SU-DHL-6 (cell line): ENCODE measurements at regions not wholly inside any gene's neighbourhood (a gene's known extent, or its start where the extent isn't known, plus 50 kb on each side); places are given as distances from the start of the nearest gene placed in this dataset.

Experiments
- H2AFZ ChIP-seq: fragments of 200-600 bp; sonication (generic); 2 replicates; pipeline ENCODE4 v1.6.1; 2014; ENCODE audit warnings: low read depth, mild to moderate bottlenecking, moderate library complexity, mixed read lengths, antibody characterized with exemption, low read length; ENCODE audit not compliant: severe bottlenecking
- H3F3A ChIP-seq: fragments of 200-600 bp; shearing (Covaris generic); 2 replicates; pipeline ENCODE4 v1.6.0; 2016; ENCODE audit warnings: antibody characterized with exemption, mild to moderate bottlenecking; ENCODE audit not compliant: insufficient read depth
- H3K27ac ChIP-seq: fragments of 200-600 bp; sonication (generic); 2 replicates; pipeline ENCODE4 v1.5.1; 2016; ENCODE audit warnings: low read depth, mild to moderate bottlenecking, low read length, moderate library complexity, mixed read lengths
- H3K27me3 ChIP-seq: fragments of 200-600 bp; sonication (generic), shearing (Covaris generic); 2 replicates; pipeline ENCODE4 v1.6.0; 2014; ENCODE audit warnings: mild to moderate bottlenecking, low read length
- H3K36me3 ChIP-seq: fragments of 200-600 bp; sonication (generic); 2 replicates; pipeline ENCODE4 v1.6.1; 2014; ENCODE audit warnings: mild to moderate bottlenecking, low read length, mixed read lengths
- H3K4me2 ChIP-seq: fragments of 300-600, 200-600 bp; shearing (Covaris generic), sonication (generic); 2 replicates; pipeline ENCODE4 v1.6.0; 2014; ENCODE audit warnings: low read length, low read depth, mild to moderate bottlenecking; ENCODE audit not compliant: poor library complexity, severe bottlenecking
- H3K4me3 ChIP-seq: fragments of 200-600 bp; sonication (generic); 2 replicates; pipeline ENCODE4 v1.5.1; 2014; ENCODE audit warnings: antibody characterized with exemption, low read length, mild to moderate bottlenecking, mixed read lengths; ENCODE audit not compliant: insufficient read depth, poor library complexity, severe bottlenecking
- H3K79me2 ChIP-seq: fragments of 200-600 bp; sonication (generic); 2 replicates; pipeline ENCODE4 v1.6.1; 2014; ENCODE audit warnings: mild to moderate bottlenecking, low read length, moderate library complexity; ENCODE audit not compliant: insufficient read depth
- H3K9ac ChIP-seq: fragments of 200-600 bp; sonication (generic); 2 replicates; pipeline ENCODE4 v1.7.0; 2014; ENCODE audit warnings: mild to moderate bottlenecking, low read length
- H3K9me2 ChIP-seq: fragments of 200-600 bp; sonication (generic); replicated peaks from 2 replicates; pipeline ENCODE4 v1.6.1; 2014; ENCODE audit warnings: low read length; ENCODE audit not compliant: insufficient read depth
- H3K9me3 ChIP-seq: fragments of 200-600 bp; sonication (generic); 2 replicates; pipeline ENCODE4 v1.6.1; 2014; ENCODE audit warnings: low read length, mixed read lengths; ENCODE audit not compliant: insufficient read depth
- H4K20me1 ChIP-seq: fragments of 200-600 bp; sonication (generic); 2 replicates; pipeline ENCODE4 v1.6.1; 2014; ENCODE audit warnings: low read depth, mild to moderate bottlenecking, antibody characterized with exemption, low read length, moderate library complexity, mixed read lengths
- EZH2phosphoT487 ChIP-seq: fragments of 200-600 bp; sonication (generic), shearing (Covaris generic); conservative IDR thresholded peaks from 2 replicates; pipeline ENCODE4 v1.6.1; 2018; ENCODE audit warnings: mild to moderate bottlenecking, antibody characterized with exemption, low read length, moderate library complexity, mixed read lengths
- TF ChIP-seq, protein P1 (sequence below): fragments of 200-600 bp; sonication (generic); IDR thresholded peaks from one replicate; pipeline ENCODE4 v1.5.1; 2017; ENCODE audit warnings: antibody characterized with exemption, mild to moderate bottlenecking, low read length, moderate library complexity; ENCODE audit not compliant: insufficient read depth, poor library complexity, severe bottlenecking

DNA sequence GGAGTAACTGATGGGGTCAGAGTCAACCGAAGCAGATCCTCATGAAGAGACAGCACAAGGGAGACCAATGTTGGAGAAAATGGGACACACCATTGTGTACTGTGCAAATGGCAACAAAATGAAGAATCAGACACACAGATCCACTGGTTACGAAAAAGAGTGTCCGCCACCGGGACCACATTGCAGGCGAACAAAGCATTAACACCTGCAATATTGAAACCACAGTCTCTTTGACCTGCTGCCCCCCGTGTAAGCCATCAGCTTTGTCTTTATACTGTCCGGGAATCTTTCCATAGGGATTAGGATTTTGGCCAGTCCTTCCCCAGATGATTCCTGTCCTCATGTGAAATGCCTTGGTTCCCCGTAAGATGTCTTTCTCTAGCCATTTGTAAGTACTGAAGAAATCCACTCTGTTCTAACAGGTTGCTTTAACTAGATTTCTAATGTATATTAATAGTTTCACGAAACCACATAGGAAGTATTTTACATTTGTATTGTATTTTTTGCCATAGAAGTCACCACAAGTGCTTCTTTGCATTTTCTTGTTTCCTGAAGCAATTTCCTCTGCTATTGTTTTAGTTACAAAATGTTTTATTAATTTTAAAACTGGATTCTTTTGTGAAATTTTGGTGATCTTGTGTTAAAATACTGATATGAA is 140.8 kb upstream of the NFE2L3 start:
- Histone ChIP-seq H3K27ac (peak overlapping the region; percentile 58), H4K20me1 (no peaks in the 10 kb centered on the region), H3K79me2 (no peaks in the 10 kb centered on the region), H3K27me3 (no peaks in the 10 kb centered on the region), H3F3A (no peaks in the 10 kb centered on the region), H3K4me3 (peak overlapping the region; percentile 17), H3K9me3 (peaks cover 4% of the 10 kb centered on the region; the same call in 1 of the 2 replicates), H3K9ac (peak overlapping the region; percentile 18; the same call in 1 of the 2 replicates), H2AFZ (no peak overlapping the region), H3K36me3 (no peaks in the 10 kb centered on the region), H3K4me2 (peak overlapping the region; percentile 68), H3K9me2 (no peaks in the 10 kb centered on the region)
- TF ChIP-seq EZH2phosphoT487: no peak
- TF ChIP-seq, protein P1, sequence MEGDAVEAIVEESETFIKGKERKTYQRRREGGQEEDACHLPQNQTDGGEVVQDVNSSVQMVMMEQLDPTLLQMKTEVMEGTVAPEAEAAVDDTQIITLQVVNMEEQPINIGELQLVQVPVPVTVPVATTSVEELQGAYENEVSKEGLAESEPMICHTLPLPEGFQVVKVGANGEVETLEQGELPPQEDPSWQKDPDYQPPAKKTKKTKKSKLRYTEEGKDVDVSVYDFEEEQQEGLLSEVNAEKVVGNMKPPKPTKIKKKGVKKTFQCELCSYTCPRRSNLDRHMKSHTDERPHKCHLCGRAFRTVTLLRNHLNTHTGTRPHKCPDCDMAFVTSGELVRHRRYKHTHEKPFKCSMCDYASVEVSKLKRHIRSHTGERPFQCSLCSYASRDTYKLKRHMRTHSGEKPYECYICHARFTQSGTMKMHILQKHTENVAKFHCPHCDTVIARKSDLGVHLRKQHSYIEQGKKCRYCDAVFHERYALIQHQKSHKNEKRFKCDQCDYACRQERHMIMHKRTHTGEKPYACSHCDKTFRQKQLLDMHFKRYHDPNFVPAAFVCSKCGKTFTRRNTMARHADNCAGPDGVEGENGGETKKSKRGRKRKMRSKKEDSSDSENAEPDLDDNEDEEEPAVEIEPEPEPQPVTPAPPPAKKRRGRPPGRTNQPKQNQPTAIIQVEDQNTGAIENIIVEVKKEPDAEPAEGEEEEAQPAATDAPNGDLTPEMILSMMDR: no peak

DNA sequence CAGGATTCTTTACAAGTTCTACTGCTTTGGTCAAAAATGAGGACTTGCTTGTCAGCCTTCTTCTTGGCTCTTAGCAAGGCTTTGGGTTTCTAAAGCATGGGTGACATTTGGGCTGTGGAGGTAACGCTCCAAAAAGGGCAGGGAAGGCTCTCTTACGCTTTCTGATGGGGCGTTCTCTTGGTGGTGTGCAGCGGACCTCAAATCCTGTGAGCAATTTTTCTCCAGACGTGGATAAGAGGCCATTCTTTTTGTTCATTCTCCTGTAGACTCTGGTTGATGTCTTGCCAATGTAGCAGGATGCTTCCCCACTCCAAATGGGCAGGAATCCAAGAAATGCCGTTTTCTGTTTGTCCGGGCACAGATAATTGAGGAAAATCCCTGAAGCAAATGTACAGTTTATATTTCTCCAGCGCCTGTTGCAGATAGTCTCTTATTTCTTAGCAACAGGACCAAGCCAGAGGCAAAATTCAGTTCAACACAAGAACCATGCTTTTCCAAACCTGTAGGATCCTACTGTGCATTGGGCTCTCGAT is 138.4 kb upstream of the NFE2L3 start:
- Histone ChIP-seq H3K27me3 (no peaks in the 10 kb centered on the region), H3K9ac (no peak overlapping the region), H3K79me2 (no peaks in the 10 kb centered on the region), H3K36me3 (no peaks in the 10 kb centered on the region), H3K9me3 (peaks cover 8% of the 10 kb centered on the region; the same call in 1 of the 2 replicates), H3K4me2 (peak overlapping the region; percentile 35), H2AFZ (no peak overlapping the region), H4K20me1 (no peaks in the 10 kb centered on the region), H3K27ac (no peak overlapping the region), H3K4me3 (no peak overlapping the region), H3K9me2 (no peaks in the 10 kb centered on the region), H3F3A (no peaks in the 10 kb centered on the region)
- no peak for TF ChIP-seq EZH2phosphoT487
- TF ChIP-seq, protein P1: no peak

DNA sequence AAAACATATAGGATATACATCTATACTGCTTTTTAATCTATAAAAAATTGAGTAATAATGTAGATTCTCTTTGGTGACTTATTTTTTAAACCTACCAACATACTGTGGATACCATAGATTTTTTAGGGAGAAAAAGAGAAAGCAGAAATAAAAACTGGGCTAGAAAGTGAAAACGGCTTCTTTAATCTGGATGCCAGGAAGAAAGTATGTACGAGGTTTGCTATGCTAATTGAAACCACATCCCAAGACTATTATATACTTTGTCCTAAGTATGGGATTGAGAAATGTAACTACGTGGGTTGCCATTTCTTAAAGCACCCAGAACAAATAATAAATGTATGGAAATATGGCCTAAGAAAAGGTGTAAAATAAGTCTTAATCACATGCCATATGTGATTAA is 129.0 kb upstream of the NFE2L3 start:
- H3K27ac ChIP-seq: no peak overlapping the region
- H2AFZ ChIP-seq: no peak overlapping the region
- H3K27me3 ChIP-seq: no peaks in the 10 kb centered on the region
- TF ChIP-seq, protein P1: no peak
- no peak for TF ChIP-seq EZH2phosphoT487
- H3K4me3 ChIP-seq: no peak overlapping the region
- H4K20me1 ChIP-seq: no peaks in the 10 kb centered on the region
- H3K36me3 ChIP-seq: no peaks in the 10 kb centered on the region
- no peaks in the 10 kb centered on the region for H3K79me2 ChIP-seq
- no peaks in the 10 kb centered on the region for H3K9me3 ChIP-seq
- no peak overlapping the region for H3K4me2 ChIP-seq
- H3K9ac ChIP-seq: no peak overlapping the region
- no peaks in the 10 kb centered on the region for H3F3A ChIP-seq
- no peaks in the 10 kb centered on the region for H3K9me2 ChIP-seq
